SIG-M5 (cell line): ENCODE measurements at regions not wholly inside any gene's neighbourhood (a gene's known extent, or its start where the extent isn't known, plus 50 kb on each side); places are given as distances from the start of the nearest gene placed in this dataset.
"Not testable (repeated sequence)": the region's sequence is repeated elsewhere in the genome, so short reads cannot be mapped to it uniquely, and the experiment has no call there.

ENCODE experiments used
- DNase-seq: peaks from one replicate; lab custom pipeline; 2025; lab: John Stamatoyannopoulos, UW

DNA sequence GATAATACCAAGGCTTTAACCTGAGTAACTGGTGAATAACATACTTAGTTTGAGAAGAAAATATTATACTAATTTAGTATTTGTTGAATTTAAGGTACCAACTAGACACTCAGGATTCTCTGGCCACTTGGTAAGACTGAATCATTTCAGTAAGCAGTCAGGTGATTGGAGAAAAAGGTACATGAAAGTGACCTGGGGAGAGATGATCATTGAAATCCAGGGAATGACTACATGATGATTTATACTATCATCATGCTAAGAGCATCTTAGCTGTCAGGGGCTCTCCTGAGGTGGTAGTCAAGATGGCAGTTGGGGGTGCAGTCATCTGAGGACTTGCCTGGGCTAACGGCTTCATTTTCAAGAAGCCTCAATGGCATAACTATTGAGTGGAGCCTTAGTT lies 571.2 kb upstream of the ACVR2A start:
- DNase-seq: no peak

DNA sequence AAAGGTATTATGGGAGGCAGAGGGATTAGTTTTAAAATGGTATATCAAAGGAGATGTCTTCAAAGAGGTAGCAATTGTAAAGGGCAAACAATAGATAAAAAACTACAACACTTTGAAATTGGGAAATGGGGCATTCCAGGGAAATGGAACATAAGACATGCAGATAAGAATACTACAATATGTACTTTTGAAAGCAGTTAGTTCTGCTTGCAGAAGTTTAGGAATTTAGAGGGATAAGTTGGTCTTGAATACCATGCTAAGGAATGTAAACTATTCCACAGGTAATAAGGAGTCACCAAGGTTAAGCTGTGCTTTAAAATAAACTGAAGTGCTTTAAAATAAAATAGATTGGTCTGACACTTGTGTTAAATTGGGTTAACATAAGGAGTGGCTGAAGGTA lies 571.7 kb upstream of the ACVR2A start:
- no peak for DNase-seq

DNA sequence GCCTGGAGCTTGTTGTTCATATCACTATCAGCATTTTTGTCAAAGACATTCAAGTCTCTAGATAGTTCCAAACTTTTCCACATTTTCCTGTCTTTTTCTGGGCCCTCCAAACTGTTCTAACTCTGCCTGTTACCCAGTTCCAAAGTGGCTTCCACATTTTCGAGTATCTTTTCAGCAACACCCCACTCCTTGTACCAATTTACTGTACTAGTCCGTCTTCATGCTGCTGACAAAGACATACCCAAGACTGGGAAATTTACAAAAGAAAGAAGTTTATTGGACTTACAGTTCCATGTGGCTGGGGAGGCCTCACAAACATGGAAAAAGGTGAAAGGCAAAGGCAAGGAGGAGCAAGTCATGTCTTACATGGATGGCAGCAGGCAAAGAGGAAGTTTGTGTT lies 575.2 kb upstream of the ACVR2A start:
- not testable (repeated sequence) for DNase-seq

DNA sequence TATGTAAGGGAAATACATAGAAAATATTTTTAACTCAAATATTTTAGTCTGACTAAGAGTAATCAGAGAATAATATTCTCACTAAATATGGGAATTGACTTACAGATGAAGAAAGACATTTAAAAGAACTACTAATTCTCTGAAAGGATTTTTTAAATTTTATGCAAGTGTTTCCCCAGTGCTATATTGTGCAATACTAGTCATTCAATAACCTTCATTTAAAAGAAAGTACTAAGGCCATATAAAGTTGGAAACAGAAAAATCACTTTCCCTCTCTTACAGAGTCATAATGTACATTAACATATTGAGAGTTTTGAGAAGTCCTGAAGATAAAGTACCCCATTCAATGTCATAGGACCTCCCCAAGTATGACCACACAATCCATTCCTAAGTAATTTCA lies 584.6 kb upstream of the ACVR2A start:
- DNase-seq: no peak

DNA sequence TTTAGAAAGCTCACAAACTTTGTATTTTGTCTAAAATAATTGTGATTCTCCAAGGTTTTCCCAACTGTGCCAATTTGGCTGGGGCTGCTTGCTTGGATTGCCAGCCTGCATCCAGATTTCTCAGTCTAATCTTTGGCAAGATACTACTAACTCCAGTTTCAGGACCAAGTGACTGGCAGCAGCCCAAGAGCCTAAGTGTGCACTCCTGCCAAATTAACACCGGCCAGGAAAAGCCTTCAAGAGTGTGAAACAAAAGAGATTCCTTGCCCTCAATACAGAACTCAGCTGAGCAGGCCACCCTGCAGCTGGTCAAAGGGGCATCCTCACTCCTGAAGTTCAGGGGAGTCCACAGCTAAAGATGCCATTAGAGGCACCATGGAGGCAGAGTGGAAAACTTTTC lies 589.0 kb upstream of the ACVR2A start:
- DNase-seq: no peak

DNA sequence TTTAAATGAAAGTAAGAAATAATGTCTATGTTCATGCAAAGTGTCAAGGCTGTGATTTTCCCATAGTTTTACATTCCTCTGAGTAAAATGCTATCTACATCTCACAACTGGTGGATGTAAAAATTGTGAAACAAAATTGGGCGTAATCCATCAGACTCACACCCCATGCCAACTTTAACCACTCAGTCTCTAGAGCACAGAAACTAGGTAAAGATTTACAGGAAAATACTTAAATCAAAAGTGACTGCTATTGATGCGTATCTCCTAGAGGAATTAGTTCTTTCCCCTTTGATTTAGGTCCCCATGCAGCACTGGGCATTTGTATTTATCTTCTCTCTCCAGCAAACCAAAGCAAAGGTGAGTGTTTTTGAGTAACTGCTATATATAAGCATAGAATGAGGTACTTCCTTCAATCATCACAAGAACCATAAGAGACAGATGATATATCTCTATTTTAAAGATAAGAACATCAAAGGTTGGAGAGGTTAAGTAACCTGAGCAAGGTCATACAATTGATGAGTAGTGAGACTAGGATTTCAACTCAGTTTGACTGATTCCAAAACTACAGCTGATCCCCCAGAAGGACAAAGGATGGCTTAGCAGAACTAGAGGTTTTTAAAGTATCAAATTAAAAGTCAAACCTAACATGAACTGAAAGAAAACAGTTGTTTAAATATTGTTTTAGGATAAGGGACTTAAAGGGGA lies 594.0 kb upstream of the ACVR2A start:
- DNase-seq: no peak

GRCh38 chr2:147247749-147248148 lies 597.1 kb upstream of the ACVR2A start:
- DNase-seq: no peak

DNA sequence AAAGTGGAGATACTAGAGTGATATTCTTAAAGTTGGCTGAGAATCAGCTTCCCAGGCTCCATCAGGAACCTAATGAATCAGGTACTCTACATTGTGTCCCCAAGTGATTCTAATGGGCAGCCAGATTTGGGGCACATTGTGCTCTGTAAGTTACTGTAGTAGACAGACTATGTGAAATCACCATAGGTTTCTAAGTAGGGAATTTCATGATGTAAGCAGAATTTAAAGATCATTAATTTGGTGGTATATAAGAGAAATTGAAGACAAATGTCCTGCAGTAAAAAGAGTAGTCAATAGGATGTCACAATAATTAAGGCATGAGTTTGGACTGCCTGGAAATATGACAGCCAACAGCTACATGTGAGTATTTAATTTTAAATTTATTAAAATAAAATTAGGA lies 602.4 kb upstream of the ACVR2A start:
- no peak for DNase-seq

DNA sequence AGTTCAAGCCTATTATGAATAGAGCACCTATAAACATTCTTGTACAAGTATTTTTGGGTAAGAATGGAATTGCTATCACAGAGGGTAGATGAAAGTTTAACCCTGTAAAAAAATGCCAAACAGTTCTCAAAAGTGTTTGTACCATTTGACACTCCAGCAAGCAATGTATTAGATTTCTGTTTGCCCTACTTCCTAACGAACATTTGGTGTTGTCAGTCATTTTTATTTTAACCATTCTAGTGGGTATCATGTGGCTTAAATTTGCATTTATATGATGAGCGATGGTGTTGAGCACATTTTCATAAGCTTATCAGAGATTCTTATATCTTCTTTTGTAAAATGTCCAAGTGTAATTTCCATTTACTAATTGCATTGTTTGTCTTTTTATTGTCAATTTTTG lies 608.2 kb upstream of the ACVR2A start:
- DNase-seq: no peak

GRCh38 chr2:147232225-147232669 lies 612.6 kb upstream of the ACVR2A start:
- DNase-seq: no peak

DNA sequence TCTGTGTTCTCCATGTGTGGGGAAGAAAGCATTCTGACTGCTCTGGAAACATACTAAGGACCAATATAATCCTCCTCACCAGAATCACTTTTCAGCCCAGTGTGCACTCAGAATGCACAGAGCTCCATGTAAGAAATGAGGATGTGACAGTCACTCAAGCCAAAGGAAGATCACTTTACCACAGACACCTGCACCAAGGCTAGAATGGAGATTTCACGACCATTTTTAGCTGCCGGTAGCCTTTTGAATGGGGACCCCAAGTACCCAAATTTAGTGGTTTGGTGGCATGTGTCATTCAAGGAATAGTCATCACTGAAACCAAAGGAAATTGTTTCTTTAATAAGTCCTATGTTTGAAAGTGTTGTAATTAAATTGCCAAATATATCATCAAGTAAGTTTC lies 613.2 kb upstream of the ACVR2A start:
- no peak for DNase-seq

GRCh38 chr2:147231081-147231480 lies 613.7 kb upstream of the ACVR2A start:
- no peak for DNase-seq

GRCh38 chr2:147227313-147227712 lies 617.5 kb upstream of the ACVR2A start:
- no peak for DNase-seq

DNA sequence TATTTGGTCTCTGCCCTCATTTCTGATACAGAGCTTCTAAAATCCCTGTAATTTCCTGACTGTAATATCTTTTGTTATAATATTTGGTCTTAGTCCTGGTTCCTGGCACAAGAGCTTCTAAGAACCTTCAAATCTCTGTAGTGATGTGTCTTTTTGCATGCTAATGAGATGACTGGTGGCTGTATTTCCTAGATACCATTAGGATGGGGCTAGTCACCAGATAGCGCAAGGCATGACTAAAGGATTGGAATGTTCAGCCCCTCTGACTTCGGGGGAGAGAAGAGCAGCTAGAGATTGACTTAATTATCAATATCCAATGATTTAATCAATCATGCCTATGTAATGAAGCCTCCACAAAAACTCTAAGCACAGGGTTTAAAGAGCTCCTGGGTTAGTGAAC lies 620.8 kb upstream of the ACVR2A start:
- no peak for DNase-seq

DNA sequence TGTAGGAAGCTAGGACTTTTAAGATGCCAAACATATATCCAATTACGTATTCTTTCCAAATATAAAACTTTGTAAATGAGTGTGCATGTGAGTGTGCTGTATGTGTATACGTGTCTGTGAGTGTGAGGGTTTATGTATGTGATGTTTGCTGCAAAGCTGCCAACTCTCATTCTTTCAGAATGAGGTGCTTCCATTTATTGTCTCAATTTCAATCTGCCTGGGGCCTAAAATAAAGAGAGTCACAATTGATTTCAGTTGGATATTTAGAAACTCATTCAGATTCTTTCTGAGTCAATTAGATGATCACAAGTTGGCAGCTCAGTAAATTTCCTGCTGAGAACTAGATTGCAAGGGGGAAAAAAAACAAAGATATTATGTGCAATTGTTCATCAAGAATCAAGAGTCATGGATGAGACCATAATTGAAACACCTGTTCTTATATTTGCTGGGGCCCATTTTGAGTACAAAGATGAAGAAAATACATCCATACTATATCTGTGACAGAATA lies 621.2 kb upstream of the ACVR2A start:
- DNase-seq: no peak

GRCh38 chr2:147223119-147223518 lies 621.7 kb upstream of the ACVR2A start:
- DNase-seq: no peak

DNA sequence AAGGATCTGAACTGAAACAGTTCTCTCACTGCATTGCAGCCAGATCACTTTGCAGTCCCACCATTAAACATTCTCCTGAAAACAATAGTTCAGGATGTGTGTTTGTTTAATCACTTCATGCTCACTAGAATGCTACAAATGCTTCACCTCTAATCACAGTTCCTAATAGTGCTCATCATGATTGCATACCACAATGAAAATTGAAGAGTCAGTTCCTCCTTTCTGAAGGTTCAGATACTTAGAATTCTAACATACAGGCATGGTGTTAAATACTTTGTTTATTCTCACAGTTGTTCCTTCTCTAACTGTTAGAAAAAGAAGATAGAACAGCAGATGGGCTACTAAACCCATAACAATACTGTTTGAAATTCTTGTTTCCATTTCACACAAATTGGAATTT lies 622.3 kb upstream of the ACVR2A start:
- no peak for DNase-seq

GRCh38 chr2:147214914-147215313 lies 629.9 kb upstream of the ACVR2A start:
- no peak for DNase-seq

GRCh38 chr2:147211484-147211883 lies 633.3 kb upstream of the ACVR2A start:
- DNase-seq: no peak

GRCh38 chr2:147204102-147204501 lies 640.7 kb upstream of the ACVR2A start:
- no peak for DNase-seq

DNA sequence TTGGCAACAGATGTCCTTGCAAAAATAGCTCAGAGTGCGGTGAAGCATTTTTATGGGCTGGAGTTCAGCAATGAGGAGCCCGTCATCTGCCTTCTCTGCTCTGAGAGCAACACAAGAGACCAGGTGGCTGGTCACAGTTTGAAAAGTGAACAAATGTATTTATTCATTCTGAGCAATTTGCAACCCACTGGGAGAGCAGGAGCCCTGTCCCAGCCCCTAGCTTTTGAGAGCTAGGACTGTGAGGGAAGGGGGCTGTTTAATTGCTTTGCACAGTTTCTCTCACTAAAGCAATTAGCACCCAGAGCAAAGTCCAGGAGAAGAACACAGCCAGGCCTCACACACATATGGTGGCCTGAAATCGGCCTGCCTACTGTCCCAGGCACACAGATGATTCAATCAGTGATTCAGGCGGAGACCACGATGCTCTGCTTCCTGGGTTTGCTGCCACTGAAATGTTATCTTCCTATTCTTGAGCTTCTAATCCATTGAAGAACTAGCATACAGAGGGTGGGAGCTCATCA lies 646.1 kb upstream of the ACVR2A start:
- no peak for DNase-seq

- DNase-seq: no peak
Observed at GRCh38 chr2:147197754-147198483, 646.9 kb upstream of the ACVR2A start.

- DNase-seq: no peak
Observed at GRCh38 chr2:147182260-147182659, 662.6 kb upstream of the ACVR2A start.
